ENCODE measurements at regions not wholly inside any gene's neighbourhood (a gene's known extent, or its start where the extent isn't known, plus 50 kb on each side); places are given as distances from the start of the nearest gene placed in this dataset.
A peak's percentile ranks its signal among the peaks of the same experiment; 100 is the strongest.

DNA sequence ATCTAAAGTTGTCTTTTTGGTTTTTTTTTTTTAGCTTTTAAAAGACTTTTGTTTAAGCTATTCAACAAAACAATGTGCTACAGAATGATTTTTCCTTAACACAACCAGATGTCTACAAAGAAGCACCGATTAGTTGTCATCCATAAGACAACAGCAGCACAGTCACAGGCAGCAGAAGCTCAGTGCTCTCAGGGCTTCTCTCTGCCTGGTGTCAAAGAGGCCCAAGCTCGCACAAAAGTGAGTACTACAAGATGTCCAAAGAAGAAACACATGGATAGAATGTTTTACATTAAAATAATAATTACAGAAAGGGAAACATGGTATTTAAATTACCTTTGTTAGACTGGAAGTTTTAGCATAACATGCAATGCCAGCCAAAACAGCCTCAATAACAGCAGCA is 81.6 kb downstream of the DNAAF9 start:
- TF ChIP-seq, protein P1, sequence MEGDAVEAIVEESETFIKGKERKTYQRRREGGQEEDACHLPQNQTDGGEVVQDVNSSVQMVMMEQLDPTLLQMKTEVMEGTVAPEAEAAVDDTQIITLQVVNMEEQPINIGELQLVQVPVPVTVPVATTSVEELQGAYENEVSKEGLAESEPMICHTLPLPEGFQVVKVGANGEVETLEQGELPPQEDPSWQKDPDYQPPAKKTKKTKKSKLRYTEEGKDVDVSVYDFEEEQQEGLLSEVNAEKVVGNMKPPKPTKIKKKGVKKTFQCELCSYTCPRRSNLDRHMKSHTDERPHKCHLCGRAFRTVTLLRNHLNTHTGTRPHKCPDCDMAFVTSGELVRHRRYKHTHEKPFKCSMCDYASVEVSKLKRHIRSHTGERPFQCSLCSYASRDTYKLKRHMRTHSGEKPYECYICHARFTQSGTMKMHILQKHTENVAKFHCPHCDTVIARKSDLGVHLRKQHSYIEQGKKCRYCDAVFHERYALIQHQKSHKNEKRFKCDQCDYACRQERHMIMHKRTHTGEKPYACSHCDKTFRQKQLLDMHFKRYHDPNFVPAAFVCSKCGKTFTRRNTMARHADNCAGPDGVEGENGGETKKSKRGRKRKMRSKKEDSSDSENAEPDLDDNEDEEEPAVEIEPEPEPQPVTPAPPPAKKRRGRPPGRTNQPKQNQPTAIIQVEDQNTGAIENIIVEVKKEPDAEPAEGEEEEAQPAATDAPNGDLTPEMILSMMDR (IDR thresholded peaks at IDR 0.05; ENCODE audit: insufficient read depth, low read depth, low read length, missing control alignments), result no peak
- DNase-seq (ENCODE audit: low read depth), result no peak
- no peak overlapping the region for H3K4me3 ChIP-seq (ENCODE audit: low read length)

GRCh38 chr20:3323398-3323797 is 84.1 kb downstream of the DNAAF9 start:
- peak; percentile 77 for DNase-seq (ENCODE audit: low read depth)
- TF ChIP-seq, protein P1 (IDR thresholded peaks at IDR 0.05; ENCODE audit: insufficient read depth, low read depth, low read length, missing control alignments), result no peak

GRCh38 chr20:3318226-3318884 is 79.4 kb upstream of the SLC4A11 start:
- peak; percentile 80 for DNase-seq (ENCODE audit: low read depth)
- no peak overlapping the region for H3K4me3 ChIP-seq (ENCODE audit: low read length)
- TF ChIP-seq, protein P1 (IDR thresholded peaks at IDR 0.05; ENCODE audit: insufficient read depth, low read depth, low read length, missing control alignments), result no peak

More at GRCh38 chr20:3323398-3323797, 84.1 kb downstream of the DNAAF9 start:
- H3K4me3 ChIP-seq (ENCODE audit: low read length), result no peak overlapping the region

GRCh38 chr20:3316136-3316535 is 77.1 kb upstream of the SLC4A11 start:
- TF ChIP-seq, protein P1 (IDR thresholded peaks at IDR 0.05; ENCODE audit: insufficient read depth, low read depth, low read length, missing control alignments), result no peak
- DNase-seq (ENCODE audit: low read depth), result no peak
- no peak overlapping the region for H3K4me3 ChIP-seq (ENCODE audit: low read length)

DNA sequence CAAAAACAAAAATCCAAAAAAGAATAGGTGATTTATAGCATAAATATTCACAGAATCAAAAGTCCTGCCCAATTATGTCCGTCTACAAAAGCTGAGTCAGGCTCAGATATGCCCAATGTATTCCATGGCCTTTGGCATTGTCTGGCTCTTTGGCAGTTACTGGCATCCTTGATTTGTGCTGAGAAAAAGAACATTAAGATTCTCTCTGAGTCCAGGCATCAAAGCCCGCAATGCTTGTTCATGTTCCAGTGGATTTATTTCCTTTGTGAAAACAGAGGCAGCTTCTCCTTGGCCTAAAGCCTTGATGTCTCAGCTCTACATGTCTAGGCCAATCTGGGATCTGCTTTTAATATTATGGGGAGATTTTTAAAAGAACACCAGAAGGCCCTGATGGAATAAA is 76.1 kb upstream of the SLC4A11 start:
- H3K4me3 ChIP-seq (ENCODE audit: low read length), result no peak overlapping the region
- TF ChIP-seq, protein P1 (IDR thresholded peaks at IDR 0.05; ENCODE audit: insufficient read depth, low read depth, low read length, missing control alignments), result no peak
- DNase-seq (ENCODE audit: low read depth), result peak; percentile 28

DNA sequence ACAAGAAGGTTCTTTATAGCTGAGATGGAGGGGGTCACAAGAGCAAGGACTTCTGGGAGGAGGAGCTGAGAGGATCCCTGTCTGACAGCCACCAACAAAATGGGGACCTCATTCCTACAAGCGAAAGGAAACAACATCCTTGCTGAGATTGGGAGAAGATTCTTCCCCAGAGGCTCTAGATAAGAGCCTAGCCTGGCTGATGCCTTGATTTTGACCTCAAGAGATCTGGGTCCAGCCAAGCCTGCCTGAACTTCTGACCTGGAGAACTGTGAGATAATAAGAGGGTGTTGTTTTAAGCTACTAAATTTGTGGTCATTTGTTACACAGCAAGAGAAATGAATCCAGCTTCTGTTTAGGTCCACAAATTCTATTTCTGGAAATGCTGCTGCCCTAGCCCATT is 75.4 kb upstream of the SLC4A11 start:
- H3K4me3 ChIP-seq (ENCODE audit: low read length), result no peak overlapping the region
- TF ChIP-seq, protein P1 (IDR thresholded peaks at IDR 0.05; ENCODE audit: insufficient read depth, low read depth, low read length, missing control alignments), result no peak
- no peak for DNase-seq (ENCODE audit: low read depth)

DNA sequence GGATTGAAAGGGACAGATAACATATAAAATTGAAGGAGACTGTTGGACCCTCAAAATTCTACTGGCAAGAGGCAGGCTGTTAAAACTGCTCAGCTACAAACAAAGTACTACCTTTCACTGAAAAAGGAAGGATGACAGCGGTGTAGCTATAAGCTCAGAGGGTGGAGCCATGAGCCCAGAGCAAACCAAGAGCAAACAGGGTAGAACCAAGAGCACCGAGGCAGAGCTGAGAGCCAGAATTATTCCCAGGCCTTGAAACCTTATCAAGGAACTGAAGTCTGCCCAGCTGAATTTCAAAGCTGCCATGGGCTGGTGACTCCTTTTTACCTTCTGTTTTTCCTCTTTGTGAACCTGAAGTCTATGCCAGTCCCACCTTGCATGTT is 74.7 kb upstream of the SLC4A11 start:
- H3K4me3 ChIP-seq (ENCODE audit: low read length), result no peak overlapping the region

More for the DNA sequence above, 74.7 kb upstream of the SLC4A11 start:
- DNase-seq (ENCODE audit: low read depth), result peak; percentile 30
- TF ChIP-seq, protein P1 (IDR thresholded peaks at IDR 0.05; ENCODE audit: insufficient read depth, low read depth, low read length, missing control alignments), result peak; percentile 22
